Spleen (tissue), 7 donors: ENCODE measurements at regions not wholly inside any gene's neighbourhood (a gene's known extent, or its start where the extent isn't known, plus 50 kb on each side); places are given as distances from the start of the nearest gene placed in this dataset.

Experiments
- CTCF ChIP-seq, 11 experiments: fragments of 200-600 bp in 7 of 11; fragments of 450-650 bp in 4 of 11; sonication (generic) in 4 of 11; IDR thresholded peaks in 8 of 11; conservative IDR thresholded peaks in 3 of 11; 1 replicate in 7 of 11; 2 replicates in 4 of 11; pipeline versions ENCODE4 v1.4.0 to v1.8.0; 2016 to 2021; ENCODE audit warnings: antibody characterized with exemption in 11 of 11, inconsistent platforms in 4 of 11, mild to moderate bottlenecking in 1 of 11
- POLR2A ChIP-seq, 3 donors: fragments of 450-650 bp; IDR thresholded peaks; one replicate each; pipeline ENCODE4 v1.5.1; 2017; ENCODE audit warnings: antibody characterized with exemption in 3 of 3, mild to moderate bottlenecking in 1 of 3
- POLR2AphosphoS5 ChIP-seq, 3 donors: sonication (generic); formaldehyde crosslinking; IDR thresholded peaks; one replicate each; pipeline ENCODE4 v1.5.1; 2017; ENCODE audit warnings: antibody characterized with exemption in 3 of 3
- donor health status: DM: no; HTN: no; CAD: no; lungs with moderate emphysema.
- donor health status: DM: no; HTN: no; CAD: no.
- donor health status: DM: no; HTN: no; CAD: no.

GRCh38 chr2:151048331-151049054, 213.2 kb downstream of the RBM43 start:
- no peak for TF ChIP-seq CTCF (IDR thresholded peaks at IDR 0.05 in 8 of 11, conservative IDR thresholded peaks at IDR 0.05 in 3 of 11)
- no peak for TF ChIP-seq POLR2A (IDR thresholded peaks at IDR 0.05)
- no peak for TF ChIP-seq POLR2AphosphoS5 (IDR thresholded peaks at IDR 0.05)
